Germinal center (tissue), 1 donor: ENCODE measurements at regions not wholly inside any gene's neighbourhood (a gene's known extent, or its start where the extent isn't known, plus 50 kb on each side); places are given as distances from the start of the nearest gene placed in this dataset.

Experiments
- DNase-seq: peaks from one replicate; pipeline ENCODE4 v3.0.0; 2012; ENCODE audit warnings: mixed read lengths, low spot score

DNA sequence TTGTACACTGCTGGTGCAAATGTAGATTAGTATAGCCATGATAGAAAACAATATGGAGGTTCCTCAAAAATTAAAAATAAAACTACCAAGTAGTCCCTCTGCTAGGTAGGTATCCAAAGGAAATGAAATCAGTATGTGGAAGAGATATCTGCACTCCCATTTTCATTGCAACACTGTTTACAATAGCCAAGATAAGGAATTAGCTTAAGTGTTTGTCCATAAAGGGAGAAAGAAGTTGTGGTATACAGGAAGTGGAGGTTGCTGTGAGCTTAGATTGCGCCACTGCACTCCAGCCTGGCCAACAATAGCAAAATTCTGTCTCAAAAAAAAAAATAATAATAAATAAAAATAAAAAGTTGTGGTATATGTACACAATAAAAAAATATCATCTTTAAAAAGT lies 325.0 kb upstream of the EMCN start:
- DNase-seq, result no peak

DNA sequence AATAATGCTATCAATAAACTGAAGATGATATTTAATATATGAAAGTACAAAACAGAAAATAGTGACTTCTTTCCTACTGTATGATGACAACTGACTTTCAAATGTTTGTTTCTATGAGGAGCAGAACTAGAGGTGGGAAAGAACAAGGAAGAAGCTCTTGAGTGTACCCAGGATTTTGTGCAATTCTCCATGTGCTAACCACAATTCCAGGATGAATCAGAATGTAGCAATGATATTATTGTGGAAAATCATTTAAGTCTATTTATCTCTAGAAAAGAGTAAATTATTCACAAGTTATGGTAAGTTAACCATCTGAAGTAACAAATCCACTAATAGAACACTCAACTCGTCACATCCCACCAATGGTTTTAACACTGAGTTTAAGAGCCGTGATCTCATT lies 324.1 kb upstream of the EMCN start:
- no peak for DNase-seq

DNA sequence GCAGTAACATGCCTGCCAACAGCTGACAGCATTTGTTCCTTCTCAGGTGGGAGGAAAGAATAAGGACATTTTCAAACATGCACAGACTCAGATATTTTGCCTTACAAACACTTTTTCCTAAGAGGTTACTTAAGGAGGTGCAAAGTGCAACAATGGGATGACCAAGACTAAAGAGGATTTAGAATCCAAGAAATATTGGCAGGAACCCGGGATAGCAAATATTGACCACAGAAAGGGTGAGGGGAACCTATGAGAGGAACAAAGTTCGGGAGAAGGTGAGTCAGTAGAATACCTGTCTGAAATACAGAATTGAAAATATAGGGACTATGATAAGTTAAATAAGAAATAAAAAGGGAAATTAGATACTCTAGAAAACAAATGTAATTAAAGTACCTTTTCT lies 321.9 kb upstream of the EMCN start:
- no peak for DNase-seq

DNA sequence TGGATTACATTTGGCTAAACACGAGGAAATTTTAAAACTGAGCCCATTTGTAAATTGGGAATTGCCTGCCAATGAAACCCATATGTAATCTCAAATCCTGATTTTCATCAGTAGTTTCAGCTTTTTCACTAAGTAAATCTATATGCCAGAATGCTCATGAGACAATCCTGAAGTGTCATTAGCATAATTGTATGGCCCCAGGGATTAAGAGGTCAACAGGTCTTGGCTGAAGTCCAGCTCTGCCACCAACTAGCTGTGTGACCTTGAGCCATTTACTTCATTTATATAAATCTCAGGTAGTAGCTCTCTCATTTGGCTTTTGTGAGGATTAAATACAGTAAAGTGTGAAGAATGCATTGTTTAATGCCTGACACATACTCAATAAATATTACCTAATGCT lies 320.5 kb upstream of the EMCN start:
- DNase-seq, result no peak

GRCh38 chr4:100836929-100837328 lies 319.1 kb upstream of the EMCN start:
- DNase-seq, result no peak

- DNase-seq, result no peak
These were observed 316.8 kb upstream of the EMCN start for GRCh38 chr4:100834616-100835015.

DNA sequence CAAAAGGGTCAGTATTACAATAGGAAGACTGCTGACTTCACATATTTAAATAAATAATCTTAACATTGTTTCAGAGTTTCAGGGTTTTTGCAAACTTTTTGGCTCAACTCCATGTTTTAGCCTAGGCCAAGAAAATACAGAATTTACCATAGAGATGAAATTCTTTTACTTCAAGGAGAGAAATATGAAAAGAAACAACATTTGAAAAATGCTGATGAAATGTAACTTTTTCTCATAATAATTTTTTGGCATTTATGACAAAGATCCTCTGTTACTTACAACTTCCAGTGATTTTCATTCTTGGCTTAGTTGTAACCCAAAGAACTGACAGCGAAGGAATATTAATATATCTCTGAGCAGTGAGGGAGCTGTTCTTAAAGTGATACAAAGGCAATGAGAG lies 316.1 kb upstream of the EMCN start:
- DNase-seq, result no peak

DNA sequence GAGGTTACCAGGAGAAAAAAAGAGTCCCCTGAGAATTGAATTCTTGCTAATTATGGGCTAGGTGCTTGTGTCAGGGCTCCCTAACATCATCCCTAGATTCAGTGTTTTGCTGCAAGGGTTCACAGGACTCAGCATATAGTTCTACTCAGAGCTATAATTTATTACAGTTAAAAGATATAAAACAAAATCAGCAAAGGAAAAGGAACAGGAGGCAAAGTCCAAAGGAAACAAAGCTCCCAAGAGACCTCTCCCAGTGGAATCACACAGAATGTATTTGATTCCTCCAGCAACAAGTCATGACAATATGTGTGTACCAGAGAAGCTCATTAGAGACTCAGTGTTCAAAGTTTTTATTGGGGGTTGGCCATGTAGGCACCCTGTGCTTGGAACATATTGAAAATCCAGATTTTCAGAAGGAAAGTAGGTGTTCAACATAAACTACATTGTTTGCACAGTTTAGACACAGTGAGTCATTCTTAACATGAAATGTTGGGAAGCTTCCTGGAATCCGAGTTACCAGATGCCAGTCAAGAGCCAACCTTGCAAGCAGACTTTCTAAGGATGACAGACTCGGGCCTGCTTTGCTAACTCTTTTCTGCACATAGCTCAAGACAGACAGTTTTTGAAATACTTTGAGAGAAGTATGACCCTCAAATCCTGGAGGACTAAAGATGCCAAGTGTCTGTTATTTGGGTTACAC lies 311.3 kb upstream of the EMCN start:
- no peak for DNase-seq

GRCh38 chr4:100828364-100828763 lies 310.5 kb upstream of the EMCN start:
- DNase-seq, result no peak

DNA sequence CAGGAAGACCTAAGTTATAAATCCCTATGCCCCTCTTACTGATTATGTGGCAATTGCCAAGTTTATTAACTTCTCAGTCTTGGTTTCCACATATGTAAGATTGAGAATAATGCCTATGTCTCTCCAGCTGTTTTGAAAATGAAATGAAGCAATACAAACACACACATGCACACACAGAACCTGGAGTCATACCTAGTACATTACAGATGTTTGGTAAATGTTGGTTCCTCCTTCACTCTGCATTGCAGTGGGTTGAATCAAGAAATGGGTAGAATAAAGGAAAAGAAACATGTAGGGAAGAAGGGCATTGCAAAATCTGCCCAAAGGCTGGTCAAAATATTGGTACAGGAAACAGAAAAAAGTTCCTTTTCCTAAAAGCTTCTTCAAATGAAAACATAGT lies 309.9 kb upstream of the EMCN start:
- DNase-seq, result no peak

DNA sequence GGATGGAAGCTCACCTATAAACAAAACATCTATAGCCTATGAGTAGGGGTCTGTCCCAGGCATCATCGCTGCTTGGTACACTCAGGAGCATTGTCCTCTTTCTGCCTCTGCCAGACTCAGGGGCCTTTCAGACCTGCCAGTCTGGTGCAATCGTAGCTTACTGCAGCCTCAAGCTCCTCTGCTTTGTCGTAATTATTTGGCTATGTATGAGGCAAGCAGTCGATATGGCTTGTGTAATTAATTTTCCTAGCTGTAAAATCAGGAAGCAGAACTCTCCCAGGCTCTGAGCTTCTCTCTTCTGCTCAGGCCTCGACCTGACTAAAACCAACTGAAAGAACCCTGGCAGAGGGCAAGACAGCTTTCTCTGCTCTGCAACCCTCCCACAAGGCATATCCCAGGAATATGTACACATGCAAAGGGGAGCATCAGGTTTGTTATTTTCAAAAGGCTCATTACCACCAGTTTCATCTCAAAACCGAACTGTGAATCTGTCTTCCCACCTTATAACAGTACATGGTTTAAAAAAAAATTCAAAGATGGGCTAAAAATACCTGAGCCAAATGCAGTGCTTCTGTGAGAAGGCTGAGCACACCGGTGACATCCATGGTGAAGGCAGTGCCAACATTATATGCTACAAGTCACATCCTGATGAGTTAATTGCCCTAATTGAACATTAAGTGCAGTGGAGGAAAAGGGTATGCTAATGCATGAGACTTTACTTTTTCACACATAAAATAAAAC lies 309.2 kb upstream of the EMCN start:
- no peak for DNase-seq

DNA sequence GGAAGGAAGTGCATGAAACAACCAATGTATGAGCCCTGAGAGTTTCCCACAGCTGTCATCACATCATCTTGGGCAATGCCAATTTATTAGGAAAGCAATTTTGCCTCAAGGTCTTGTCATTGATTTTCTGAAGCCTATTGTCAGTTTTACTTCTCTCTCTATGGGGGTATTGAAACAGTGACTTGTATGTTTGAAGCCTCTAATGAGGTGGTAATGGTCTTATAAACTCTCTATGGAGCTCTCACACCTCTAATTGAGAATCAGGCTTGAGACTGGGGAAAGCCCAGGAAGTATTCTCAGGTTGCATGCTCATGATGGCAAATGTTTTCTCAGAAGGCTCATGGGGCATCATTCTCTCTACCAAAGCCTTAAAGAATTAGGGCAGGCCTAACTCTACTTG lies 308.2 kb upstream of the EMCN start:
- no peak for DNase-seq

GRCh38 chr4:100823993-100824323 lies 306.1 kb upstream of the EMCN start:
- no peak for DNase-seq

DNA sequence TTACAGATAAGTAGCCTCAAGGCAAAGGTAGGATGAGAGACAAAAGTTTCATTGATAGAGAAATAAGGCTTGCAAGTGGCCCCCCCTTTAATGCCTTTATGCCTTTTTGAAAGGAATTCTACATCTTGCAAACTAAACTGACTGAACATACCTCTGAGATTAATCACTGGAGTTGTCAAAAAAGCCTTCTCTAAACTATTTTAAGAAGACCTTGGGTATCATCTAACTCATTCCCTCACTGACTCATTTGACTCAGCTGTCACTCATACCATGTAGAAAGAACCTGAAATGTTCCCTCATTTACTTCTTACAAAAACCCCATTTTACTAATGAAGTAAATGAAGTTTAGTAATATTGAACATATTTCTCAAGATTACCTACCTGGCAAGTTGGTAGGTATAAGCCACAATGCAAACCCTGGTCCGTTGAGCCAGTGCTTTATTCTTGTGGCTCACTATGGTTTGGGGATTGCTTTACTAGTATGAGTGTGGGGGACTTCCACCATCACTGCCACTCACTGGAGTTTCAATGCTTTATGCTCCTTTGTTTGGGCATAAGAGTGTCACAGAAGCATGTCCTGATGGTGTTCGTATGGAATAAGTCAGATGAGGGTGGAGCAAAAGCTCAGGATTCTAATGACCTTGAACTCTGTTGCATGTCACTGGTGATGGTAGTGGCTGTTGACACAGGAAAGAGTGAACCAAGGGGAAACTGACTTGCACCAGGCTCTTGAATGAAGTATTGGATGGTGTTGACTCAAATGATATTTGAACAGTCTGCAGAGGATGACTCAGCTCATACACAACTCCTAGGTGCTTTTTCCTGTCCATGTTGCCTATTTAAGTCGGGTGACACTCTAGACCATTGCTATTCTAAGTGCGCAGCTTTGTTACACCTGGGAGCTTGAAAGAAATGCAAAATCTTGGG lies 305.5 kb upstream of the EMCN start:
- DNase-seq, result no peak

- DNase-seq, result no peak
These were observed 302.4 kb upstream of the EMCN start for GRCh38 chr4:100820249-100820648.

DNA sequence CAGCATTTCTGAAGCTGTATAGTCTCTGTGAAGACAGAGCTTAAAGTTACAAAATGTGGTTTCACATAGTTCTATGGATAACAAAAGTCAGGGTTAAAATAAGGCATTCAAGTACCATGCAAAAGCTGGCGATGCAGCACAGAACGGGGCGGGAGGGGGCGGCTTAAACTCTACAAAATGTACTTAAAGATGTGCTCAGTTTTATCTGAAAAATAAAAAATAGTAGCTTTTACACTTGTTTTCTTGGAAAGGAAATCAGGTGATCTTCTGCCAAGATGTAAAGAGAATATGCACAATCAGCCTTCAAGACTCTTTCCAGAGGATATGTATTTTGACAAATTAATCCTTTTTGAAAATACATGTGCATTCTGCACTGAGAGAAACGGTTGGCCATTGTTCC lies 301.7 kb upstream of the EMCN start:
- DNase-seq, result no peak

DNA sequence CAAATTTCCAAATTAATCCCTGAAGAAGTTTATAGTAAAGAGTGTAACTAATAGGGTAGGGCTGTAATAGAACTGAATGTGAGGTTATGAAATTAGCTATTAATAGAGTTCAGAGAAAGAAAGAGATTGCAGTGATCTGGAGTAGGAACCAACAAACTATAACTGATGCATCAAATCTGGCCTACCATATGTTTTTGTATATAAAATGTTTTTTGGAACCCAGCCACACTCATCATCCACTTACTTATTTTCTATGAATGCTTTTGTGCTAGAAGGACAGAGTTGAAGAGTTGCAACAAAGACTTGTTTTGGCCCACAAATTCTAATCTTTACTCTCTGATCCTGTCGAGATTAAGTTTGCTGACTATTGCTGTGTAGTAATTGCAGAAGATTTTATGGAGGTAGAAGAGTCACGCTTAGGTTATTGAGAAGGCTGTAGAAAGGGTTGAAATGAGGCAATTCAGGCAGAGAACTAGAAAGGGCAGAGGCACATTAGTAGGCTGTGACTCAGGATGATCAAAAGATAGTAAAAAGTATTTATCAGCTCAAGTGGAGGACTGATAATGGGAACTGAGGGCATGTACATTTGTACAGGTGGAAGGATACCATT lies 298.7 kb upstream of the EMCN start:
- no peak for DNase-seq

DNA sequence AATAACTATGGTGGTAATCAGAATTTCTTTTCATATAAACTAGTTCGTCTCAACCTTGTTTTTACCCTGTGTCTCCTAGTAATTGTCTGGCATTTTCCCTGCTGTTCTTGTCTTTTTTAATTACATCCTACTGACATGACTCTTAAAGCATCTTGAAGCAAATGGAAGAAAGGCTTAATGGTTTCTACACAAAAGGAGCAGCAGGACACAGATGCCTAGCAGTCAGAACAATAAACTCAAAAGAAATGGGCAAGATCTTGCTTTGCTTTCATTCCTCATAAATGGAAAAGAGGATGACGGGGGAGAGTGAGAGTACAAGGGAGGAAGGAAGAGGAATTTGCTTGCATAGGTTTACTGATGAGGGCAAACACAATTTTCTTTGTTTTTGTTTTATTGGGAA lies 293.2 kb upstream of the EMCN start:
- no peak for DNase-seq

- no peak for DNase-seq
These were observed 291.7 kb upstream of the EMCN start for GRCh38 chr4:100809506-100809905.

GRCh38 chr4:100806988-100807387 lies 289.2 kb upstream of the EMCN start:
- DNase-seq, result no peak

- no peak for DNase-seq
These were observed 287.7 kb upstream of the EMCN start for GRCh38 chr4:100805538-100805937.

- no peak for DNase-seq
These were observed 286.9 kb upstream of the EMCN start for GRCh38 chr4:100804576-100805360.
